ENCODE measurements at regions not wholly inside any gene's neighbourhood (a gene's known extent, or its start where the extent isn't known, plus 50 kb on each side); places are given as distances from the start of the nearest gene placed in this dataset.

DNA sequence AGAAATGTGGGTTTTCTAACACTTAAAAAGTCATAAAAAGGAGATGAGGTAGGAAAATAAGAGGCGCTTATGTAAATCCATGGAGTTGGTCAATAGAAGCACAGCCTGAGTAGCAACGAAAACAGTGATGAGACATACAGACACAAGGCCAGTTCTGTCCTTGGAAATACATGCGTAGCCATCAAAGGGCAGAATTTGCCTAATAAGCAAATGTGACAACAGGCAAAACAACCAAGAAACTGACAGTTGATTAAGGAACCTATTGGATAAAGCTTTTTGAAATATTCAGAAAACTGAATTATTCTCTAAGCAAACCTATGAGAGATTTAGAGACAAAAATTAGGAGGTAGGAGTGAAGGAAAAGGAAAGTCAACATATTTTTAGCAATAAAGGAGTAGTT is 586.3 kb downstream of the PLCL1 start:
- no peak for DNase-seq (ENCODE audit: low spot score)
- H3K9me3 ChIP-seq (ENCODE audit: control insufficient read depth in 4 of 4, low read length in 3 of 4) = no peaks in the 10 kb centered on the region
- no peaks in the 10 kb centered on the region for H3K36me3 ChIP-seq (ENCODE audit: control insufficient read depth in 4 of 4, insufficient read depth in 3 of 4, low read depth in 1 of 4, low read length in 3 of 4)
- no peak overlapping the region for H3K4me3 ChIP-seq (ENCODE audit: low read depth in 1 of 3, low read length in 3 of 3)
- no peaks in the 10 kb centered on the region for H3K4me1 ChIP-seq (ENCODE audit: control insufficient read depth in 4 of 4, insufficient read depth in 4 of 4, low read length in 3 of 4)
- H3K9ac ChIP-seq (ENCODE audit: low read depth in 1 of 2, low read length in 2 of 2) = no peak overlapping the region
- TF ChIP-seq RXRA (IDR thresholded peaks at IDR 0.05) (no peak), HNF4A (conservative IDR thresholded peaks at IDR 0.05) (no peak)
- TF ChIP-seq, protein P1, sequence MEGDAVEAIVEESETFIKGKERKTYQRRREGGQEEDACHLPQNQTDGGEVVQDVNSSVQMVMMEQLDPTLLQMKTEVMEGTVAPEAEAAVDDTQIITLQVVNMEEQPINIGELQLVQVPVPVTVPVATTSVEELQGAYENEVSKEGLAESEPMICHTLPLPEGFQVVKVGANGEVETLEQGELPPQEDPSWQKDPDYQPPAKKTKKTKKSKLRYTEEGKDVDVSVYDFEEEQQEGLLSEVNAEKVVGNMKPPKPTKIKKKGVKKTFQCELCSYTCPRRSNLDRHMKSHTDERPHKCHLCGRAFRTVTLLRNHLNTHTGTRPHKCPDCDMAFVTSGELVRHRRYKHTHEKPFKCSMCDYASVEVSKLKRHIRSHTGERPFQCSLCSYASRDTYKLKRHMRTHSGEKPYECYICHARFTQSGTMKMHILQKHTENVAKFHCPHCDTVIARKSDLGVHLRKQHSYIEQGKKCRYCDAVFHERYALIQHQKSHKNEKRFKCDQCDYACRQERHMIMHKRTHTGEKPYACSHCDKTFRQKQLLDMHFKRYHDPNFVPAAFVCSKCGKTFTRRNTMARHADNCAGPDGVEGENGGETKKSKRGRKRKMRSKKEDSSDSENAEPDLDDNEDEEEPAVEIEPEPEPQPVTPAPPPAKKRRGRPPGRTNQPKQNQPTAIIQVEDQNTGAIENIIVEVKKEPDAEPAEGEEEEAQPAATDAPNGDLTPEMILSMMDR (IDR thresholded peaks at IDR 0.05; ENCODE audit: low read depth, low read length, missing input control) = no peak
- H3K27me3 ChIP-seq (ENCODE audit: control insufficient read depth in 4 of 4, insufficient read depth in 4 of 4, low read length in 3 of 4) = peaks cover 0 to 2% (median 0%) of the 10 kb centered on the region in 4 donors
- WGBS = 89% methylated on average over 3 of the region's 3 CpGs
- H3K27ac ChIP-seq (ENCODE audit: low read depth in 1 of 2, low read length in 2 of 2) = no peak overlapping the region

DNA sequence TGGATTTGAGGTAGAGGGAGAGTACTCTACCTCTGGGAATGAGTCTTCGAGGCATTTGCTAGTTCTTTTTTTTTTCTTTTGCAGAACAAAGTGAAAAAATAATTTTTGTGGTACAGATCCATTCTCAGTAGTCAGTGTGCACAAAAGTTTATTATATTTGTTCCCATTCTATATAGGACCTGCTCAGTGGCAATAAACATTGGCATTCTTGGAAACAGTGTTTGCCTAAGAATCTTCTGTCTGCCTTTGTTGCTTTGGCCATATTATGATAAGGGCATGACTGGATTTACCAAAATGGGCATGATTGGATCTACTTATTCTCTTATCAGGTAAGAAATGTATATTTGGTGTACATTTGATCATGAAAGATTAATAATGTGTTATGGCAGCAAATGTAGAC is 583.3 kb downstream of the PLCL1 start:
- Histone ChIP-seq H3K27ac (ENCODE audit: low read depth in 1 of 2, low read length in 2 of 2) (no peak overlapping the region), H3K4me3 (ENCODE audit: low read depth in 1 of 3, low read length in 3 of 3) (no peak overlapping the region), H3K9me3 (ENCODE audit: control insufficient read depth in 4 of 4, low read length in 3 of 4) (no peaks in the 10 kb centered on the region), H3K27me3 (ENCODE audit: control insufficient read depth in 4 of 4, insufficient read depth in 4 of 4, low read length in 3 of 4) (peaks cover 0 to 2% (median 0%) of the 10 kb centered on the region in 4 donors), H3K36me3 (ENCODE audit: control insufficient read depth in 4 of 4, insufficient read depth in 3 of 4, low read depth in 1 of 4, low read length in 3 of 4) (no peaks in the 10 kb centered on the region), H3K9ac (ENCODE audit: low read depth in 1 of 2, low read length in 2 of 2) (no peak overlapping the region), H3K4me1 (ENCODE audit: control insufficient read depth in 4 of 4, insufficient read depth in 4 of 4, low read length in 3 of 4) (no peaks in the 10 kb centered on the region)
- DNase-seq (ENCODE audit: low spot score) = no peak
- WGBS = 0% methylated on average over 1 of the region's 1 CpG
- TF ChIP-seq GABPA (IDR thresholded peaks at IDR 0.05 in 1 of 2, conservative IDR thresholded peaks at IDR 0.05 in 1 of 2) (no peak), YY1 (IDR thresholded peaks at IDR 0.05) (no peak), JUND (IDR thresholded peaks at IDR 0.05) (no peak), FOXA2 (IDR thresholded peaks at IDR 0.05) (no peak), FOXA1 (IDR thresholded peaks at IDR 0.05) (no peak), HNF4A (conservative IDR thresholded peaks at IDR 0.05) (no peak), RAD21 (IDR thresholded peaks at IDR 0.05) (no peak), SP1 (IDR thresholded peaks at IDR 0.05) (no peak), TAF1 (conservative IDR thresholded peaks at IDR 0.05) (no peak), EGR1 (IDR thresholded peaks at IDR 0.05; ENCODE audit: low read depth in 2 of 2) (no peak)
- TF ChIP-seq, protein P2, sequence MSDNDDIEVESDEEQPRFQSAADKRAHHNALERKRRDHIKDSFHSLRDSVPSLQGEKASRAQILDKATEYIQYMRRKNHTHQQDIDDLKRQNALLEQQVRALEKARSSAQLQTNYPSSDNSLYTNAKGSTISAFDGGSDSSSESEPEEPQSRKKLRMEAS (IDR thresholded peaks at IDR 0.05) = no peak
- TF ChIP-seq, protein P3, sequence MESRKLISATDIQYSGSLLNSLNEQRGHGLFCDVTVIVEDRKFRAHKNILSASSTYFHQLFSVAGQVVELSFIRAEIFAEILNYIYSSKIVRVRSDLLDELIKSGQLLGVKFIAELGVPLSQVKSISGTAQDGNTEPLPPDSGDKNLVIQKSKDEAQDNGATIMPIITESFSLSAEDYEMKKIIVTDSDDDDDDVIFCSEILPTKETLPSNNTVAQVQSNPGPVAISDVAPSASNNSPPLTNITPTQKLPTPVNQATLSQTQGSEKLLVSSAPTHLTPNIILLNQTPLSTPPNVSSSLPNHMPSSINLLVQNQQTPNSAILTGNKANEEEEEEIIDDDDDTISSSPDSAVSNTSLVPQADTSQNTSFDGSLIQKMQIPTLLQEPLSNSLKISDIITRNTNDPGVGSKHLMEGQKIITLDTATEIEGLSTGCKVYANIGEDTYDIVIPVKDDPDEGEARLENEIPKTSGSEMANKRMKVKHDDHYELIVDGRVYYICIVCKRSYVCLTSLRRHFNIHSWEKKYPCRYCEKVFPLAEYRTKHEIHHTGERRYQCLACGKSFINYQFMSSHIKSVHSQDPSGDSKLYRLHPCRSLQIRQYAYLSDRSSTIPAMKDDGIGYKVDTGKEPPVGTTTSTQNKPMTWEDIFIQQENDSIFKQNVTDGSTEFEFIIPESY (IDR thresholded peaks at IDR 0.05) = no peak
- TF ChIP-seq, protein P4, sequence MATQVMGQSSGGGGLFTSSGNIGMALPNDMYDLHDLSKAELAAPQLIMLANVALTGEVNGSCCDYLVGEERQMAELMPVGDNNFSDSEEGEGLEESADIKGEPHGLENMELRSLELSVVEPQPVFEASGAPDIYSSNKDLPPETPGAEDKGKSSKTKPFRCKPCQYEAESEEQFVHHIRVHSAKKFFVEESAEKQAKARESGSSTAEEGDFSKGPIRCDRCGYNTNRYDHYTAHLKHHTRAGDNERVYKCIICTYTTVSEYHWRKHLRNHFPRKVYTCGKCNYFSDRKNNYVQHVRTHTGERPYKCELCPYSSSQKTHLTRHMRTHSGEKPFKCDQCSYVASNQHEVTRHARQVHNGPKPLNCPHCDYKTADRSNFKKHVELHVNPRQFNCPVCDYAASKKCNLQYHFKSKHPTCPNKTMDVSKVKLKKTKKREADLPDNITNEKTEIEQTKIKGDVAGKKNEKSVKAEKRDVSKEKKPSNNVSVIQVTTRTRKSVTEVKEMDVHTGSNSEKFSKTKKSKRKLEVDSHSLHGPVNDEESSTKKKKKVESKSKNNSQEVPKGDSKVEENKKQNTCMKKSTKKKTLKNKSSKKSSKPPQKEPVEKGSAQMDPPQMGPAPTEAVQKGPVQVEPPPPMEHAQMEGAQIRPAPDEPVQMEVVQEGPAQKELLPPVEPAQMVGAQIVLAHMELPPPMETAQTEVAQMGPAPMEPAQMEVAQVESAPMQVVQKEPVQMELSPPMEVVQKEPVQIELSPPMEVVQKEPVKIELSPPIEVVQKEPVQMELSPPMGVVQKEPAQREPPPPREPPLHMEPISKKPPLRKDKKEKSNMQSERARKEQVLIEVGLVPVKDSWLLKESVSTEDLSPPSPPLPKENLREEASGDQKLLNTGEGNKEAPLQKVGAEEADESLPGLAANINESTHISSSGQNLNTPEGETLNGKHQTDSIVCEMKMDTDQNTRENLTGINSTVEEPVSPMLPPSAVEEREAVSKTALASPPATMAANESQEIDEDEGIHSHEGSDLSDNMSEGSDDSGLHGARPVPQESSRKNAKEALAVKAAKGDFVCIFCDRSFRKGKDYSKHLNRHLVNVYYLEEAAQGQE (IDR thresholded peaks at IDR 0.05) = no peak
- TF ChIP-seq, protein P5, sequence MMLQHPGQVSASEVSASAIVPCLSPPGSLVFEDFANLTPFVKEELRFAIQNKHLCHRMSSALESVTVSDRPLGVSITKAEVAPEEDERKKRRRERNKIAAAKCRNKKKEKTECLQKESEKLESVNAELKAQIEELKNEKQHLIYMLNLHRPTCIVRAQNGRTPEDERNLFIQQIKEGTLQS (IDR thresholded peaks at IDR 0.05) = no peak

Measured in liver (tissue), 8 donors.